GM12864 (cell line): ENCODE measurements at regions not wholly inside any gene's neighbourhood (a gene's known extent, or its start where the extent isn't known, plus 50 kb on each side); places are given as distances from the start of the nearest gene placed in this dataset.
"Not testable (repeated sequence)": the region's sequence is repeated elsewhere in the genome, so short reads cannot be mapped to it uniquely, and the experiment has no call there.

Source experiments
- DNase-seq: peaks from one replicate; pipeline ENCODE4 v3.0.0-alpha.2; 2011; ENCODE audit warnings: low read depth
- H3K4me3 ChIP-seq: 2 replicates; pipeline ENCODE4 v1.5.1; 2011; ENCODE audit warnings: mild to moderate bottlenecking, low read depth, low read length, control low read depth
- CTCF ChIP-seq: IDR thresholded peaks from 2 replicates; pipeline ENCODE4 v1.5.1; 2011; ENCODE audit warnings: low read depth, mild to moderate bottlenecking, moderate library complexity, low read length, control low read depth, inconsistent platforms; ENCODE audit errors: missing control alignments

DNA sequence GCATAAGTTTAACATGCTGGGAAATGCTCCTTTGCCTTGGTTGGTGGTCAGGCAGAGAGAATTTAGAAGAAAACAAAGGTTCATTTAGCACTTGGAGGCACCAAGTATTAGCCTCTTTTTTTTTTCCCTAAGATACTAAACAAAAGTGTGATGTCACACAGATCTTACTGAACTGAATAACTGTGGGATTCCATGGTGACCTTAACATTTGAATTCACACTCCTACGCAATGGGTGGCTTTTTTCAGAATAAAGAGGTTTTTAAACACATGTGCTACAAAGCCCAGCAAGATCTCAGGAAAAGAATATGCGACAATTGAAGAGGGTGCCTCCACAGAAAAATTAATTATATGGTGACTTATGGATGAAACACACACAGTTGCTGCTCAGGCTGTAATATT lies 133.4 kb upstream of the ABCB5 start:
- DNase-seq = no peak
- no peak overlapping the region for H3K4me3 ChIP-seq
- no peak for TF ChIP-seq CTCF

- no peak for TF ChIP-seq CTCF
- H3K4me3 ChIP-seq = no peak overlapping the region
- no peak for DNase-seq
These were observed 131.1 kb upstream of the ABCB5 start for GRCh38 chr7:20484356-20484755.

DNA sequence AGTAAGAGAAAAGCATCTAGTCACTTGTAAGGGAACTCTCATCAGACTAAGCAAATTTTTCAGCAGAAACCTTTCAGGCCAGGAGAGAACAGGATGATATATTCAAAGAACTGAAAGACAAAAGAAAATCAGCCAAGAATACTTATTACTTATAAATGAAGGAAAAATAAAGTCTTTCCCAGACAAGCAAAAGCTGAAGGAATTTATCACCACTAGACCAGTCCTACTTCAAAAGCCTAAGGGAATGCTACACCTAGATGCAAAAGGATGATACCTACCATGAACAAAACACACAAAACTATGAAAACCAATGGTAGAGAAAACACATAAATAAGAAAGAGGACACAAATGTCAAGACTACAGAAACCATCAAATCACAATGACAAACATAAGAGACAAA lies 126.6 kb upstream of the ABCB5 start:
- TF ChIP-seq CTCF = no peak
- DNase-seq = no peak
- no peak overlapping the region for H3K4me3 ChIP-seq

DNA sequence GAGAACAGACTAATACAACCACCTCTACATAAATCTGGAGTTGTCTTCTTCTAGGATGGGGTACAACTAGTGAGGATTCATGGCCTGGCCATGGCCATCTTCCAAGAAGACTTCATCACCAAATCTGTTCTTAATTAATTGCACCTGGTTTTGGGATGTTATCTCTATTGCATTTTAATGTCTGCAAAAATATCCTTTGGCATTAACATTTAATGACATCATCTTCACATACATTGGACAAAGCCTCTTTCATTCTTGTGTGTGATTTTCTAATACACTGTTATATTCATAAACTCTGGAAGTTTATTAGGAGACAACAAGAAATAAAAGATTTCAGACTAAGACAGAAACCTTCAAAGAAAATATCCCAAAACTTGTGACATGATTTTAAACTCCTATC lies 124.2 kb upstream of the ABCB5 start:
- TF ChIP-seq CTCF = no peak
- no peak for DNase-seq

DNA sequence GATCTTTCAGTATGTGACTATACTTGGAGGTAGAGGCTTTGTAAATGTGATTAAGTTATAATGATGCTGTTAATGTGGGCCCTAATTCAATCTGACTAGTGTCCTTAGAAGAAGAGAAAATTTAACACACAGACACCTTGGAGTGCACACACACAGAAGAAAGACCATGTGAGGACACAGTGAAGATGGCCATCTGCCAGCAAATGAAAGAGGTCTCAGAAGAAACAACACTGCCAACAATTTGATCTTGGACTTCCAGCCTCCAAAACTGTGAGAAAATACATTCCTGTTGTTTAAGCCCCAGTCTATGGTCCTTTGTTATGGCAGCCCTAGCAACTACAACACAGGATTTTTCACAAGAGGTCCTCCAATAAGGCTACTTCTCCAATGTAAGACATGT lies 120.9 kb upstream of the ABCB5 start:
- no peak for TF ChIP-seq CTCF
- H3K4me3 ChIP-seq = no peak overlapping the region
- no peak for DNase-seq

More for the DNA sequence above, 124.2 kb upstream of the ABCB5 start:
- no peak overlapping the region for H3K4me3 ChIP-seq

DNA sequence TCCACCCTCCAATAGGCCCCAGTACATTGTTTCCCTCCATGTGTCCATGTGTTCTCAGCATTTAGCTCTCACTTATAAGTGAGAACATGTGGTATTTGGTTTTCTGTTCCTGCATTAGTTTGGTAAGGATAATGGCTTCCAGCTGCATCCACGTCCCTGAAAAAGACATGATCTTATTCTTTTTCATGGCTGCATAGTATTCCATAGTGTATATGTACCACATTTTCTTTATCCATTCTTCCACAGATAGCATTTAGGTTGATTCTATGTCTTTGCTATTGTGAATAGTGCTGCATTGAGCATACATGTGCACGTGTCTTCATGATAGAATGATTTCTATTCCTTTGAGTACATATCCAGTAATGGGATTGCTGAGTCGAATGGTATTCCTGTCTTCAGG lies 114.0 kb upstream of the ABCB5 start:
- not testable (repeated sequence) for H3K4me3 ChIP-seq, DNase-seq

GRCh38 chr7:20503278-20503950 lies 112.1 kb upstream of the ABCB5 start:
- H3K4me3 ChIP-seq = no peak overlapping the region
- TF ChIP-seq CTCF = no peak
- no peak for DNase-seq

GRCh38 chr7:20504060-20504459 lies 111.4 kb upstream of the ABCB5 start:
- no peak for DNase-seq
- H3K4me3 ChIP-seq = no peak overlapping the region
- no peak for TF ChIP-seq CTCF
